MM.1S (cell line): ENCODE measurements at regions not wholly inside any gene's neighbourhood (a gene's known extent, or its start where the extent isn't known, plus 50 kb on each side); places are given as distances from the start of the nearest gene placed in this dataset.

ENCODE experiments used
- DNase-seq: peaks from one replicate; pipeline ENCODE4 v3.0.0-alpha.2; 2015
- H2AFZ ChIP-seq: fragments of 300-600 bp; sonication (generic); 2 replicates; pipeline ENCODE4 v1.6.0; 2016; ENCODE audit warnings: antibody characterized with exemption, low read length
- H3F3A ChIP-seq: fragments of 300-600 bp; sonication (generic); 2 replicates; pipeline ENCODE4 v1.6.1; 2016; ENCODE audit warnings: mild to moderate bottlenecking, antibody characterized with exemption, low read length, moderate library complexity, mixed read lengths; ENCODE audit not compliant: insufficient read depth
- H3K27ac ChIP-seq: fragments of 300-600 bp; sonication (generic); 2 replicates; pipeline ENCODE4 v1.5.1; 2016; ENCODE audit warnings: mild to moderate bottlenecking, low read length
- H3K27me3 ChIP-seq: fragments of 300-600 bp; sonication (generic); replicated peaks from 2 replicates; pipeline ENCODE4 v1.6.0; 2016; ENCODE audit warnings: low read length; ENCODE audit not compliant: insufficient read depth
- H3K36me3 ChIP-seq: fragments of 300-600 bp; sonication (generic); replicated peaks from 2 replicates; pipeline ENCODE4 v1.6.1; 2016; ENCODE audit warnings: mild to moderate bottlenecking, low read length, mixed read lengths; ENCODE audit not compliant: insufficient read depth
- H3K4me1 ChIP-seq: fragments of 300-600 bp; sonication (generic); 2 replicates; pipeline ENCODE4 v1.6.1; 2016; ENCODE audit warnings: low read length, mixed read lengths
- H3K4me2 ChIP-seq: fragments of 300-600 bp; sonication (generic); 2 replicates; pipeline ENCODE4 v1.6.0; 2016; ENCODE audit warnings: low read depth, low read length
- H3K4me3 ChIP-seq: fragments of 300-600 bp; sonication (generic); 2 replicates; pipeline ENCODE4 v1.5.1; 2016; ENCODE audit warnings: low read length, mixed read lengths
- H3K79me2 ChIP-seq: fragments of 300-600 bp; sonication (generic); 2 replicates; pipeline ENCODE4 v1.6.1; 2016; ENCODE audit warnings: mixed run types, low read length, mixed read lengths
- H3K9ac ChIP-seq: fragments of 300-600 bp; sonication (generic); 2 replicates; pipeline ENCODE4 v1.6.1; 2016; ENCODE audit warnings: low read length, mixed read lengths
- H3K9me2 ChIP-seq: fragments of 300-600 bp; sonication (generic); replicated peaks from 2 replicates; pipeline ENCODE4 v1.6.1; 2016; ENCODE audit warnings: mild to moderate bottlenecking, low read length, mixed read lengths; ENCODE audit not compliant: insufficient read depth
- H3K9me3 ChIP-seq: fragments of 300-600 bp; sonication (generic); replicated peaks from 2 replicates; pipeline ENCODE4 v1.6.1; 2016; ENCODE audit warnings: mild to moderate bottlenecking, low read length, mixed read lengths; ENCODE audit not compliant: insufficient read depth
- H4K20me1 ChIP-seq: fragments of 300-600 bp; sonication (generic); 2 replicates; pipeline ENCODE4 v1.6.1; 2016; ENCODE audit warnings: mild to moderate bottlenecking, low read length, moderate library complexity, mixed read lengths; ENCODE audit not compliant: insufficient read depth
- EZH2 ChIP-seq: fragments of 300-600 bp; sonication (generic); optimal IDR thresholded peaks from 2 replicates; pipeline ENCODE3; 2017; ENCODE audit warnings: low read depth, mild to moderate bottlenecking, antibody characterized with exemption, low read length, mixed read lengths
- EZH2phosphoT487 ChIP-seq: fragments of 300-600 bp; sonication (generic); IDR thresholded peaks from 2 replicates; pipeline ENCODE4 v1.6.1; 2018; ENCODE audit warnings: antibody characterized with exemption, low read length
- TF ChIP-seq, protein P1 (sequence below): fragments of 300-600 bp; sonication (generic); IDR thresholded peaks from 2 replicates; pipeline ENCODE4 v1.5.1; 2016; ENCODE audit warnings: antibody characterized with exemption, low read length, mixed read lengths

DNA sequence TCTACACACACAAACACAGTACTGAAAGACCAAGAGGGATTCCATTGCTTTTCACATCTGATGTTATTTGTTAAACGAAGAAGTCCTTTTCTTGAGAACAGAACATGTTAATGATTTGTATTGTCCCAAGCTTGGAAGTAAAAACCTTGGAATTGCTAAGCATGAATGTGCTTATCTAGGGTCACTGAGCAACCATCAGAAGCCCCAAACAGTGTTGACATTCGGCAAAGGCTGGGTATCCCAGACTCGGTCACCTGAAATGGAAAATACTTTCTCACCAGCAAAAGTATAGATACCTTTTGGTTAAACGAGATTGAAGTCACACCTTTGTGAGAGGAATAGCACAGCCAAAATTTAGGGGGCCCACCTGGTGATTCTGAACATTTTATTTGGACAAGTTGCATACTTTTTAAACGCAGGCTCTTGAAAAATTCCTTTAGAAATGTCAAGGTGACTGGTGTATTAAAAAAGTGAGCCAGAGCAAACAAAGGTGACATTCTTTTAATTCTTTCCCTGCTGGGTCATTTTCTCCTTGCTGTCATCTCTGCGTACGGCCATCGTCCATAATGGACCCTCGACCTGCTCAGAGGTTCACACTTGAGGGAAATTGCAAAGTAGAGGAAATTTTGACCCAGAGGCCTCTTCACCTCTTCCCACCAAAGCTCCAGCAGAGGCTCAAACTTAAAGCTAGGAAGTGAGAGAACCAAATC is 95.8 kb upstream of the FOXA2 start:
- no peaks in the 10 kb centered on the region for H3K36me3 ChIP-seq
- H3K27me3 ChIP-seq, result no peaks in the 10 kb centered on the region
- no peak for DNase-seq
- H3K4me2 ChIP-seq, result no peak overlapping the region
- no peak overlapping the region for H3K4me3 ChIP-seq
- no peak overlapping the region for H3K9ac ChIP-seq
- no peaks in the 10 kb centered on the region for H3K9me3 ChIP-seq
- no peaks in the 10 kb centered on the region for H3K9me2 ChIP-seq
- H3K4me1 ChIP-seq, result no peaks in the 10 kb centered on the region
- TF ChIP-seq EZH2, result no peak
- no peaks in the 10 kb centered on the region for H4K20me1 ChIP-seq
- H3F3A ChIP-seq, result no peaks in the 10 kb centered on the region
- no peaks in the 10 kb centered on the region for H3K79me2 ChIP-seq
- H2AFZ ChIP-seq, result no peak overlapping the region
- no peak overlapping the region for H3K27ac ChIP-seq

- H3K9ac ChIP-seq, result no peak overlapping the region
- DNase-seq, result no peak
- no peak overlapping the region for H3K4me3 ChIP-seq
- H4K20me1 ChIP-seq, result no peaks in the 10 kb centered on the region
- H3F3A ChIP-seq, result no peaks in the 10 kb centered on the region
- no peaks in the 10 kb centered on the region for H3K4me1 ChIP-seq
- H3K27ac ChIP-seq, result no peak overlapping the region
- no peak overlapping the region for H3K4me2 ChIP-seq
- H3K9me2 ChIP-seq, result no peaks in the 10 kb centered on the region
- H3K36me3 ChIP-seq, result no peaks in the 10 kb centered on the region
- TF ChIP-seq EZH2phosphoT487 (no peak), EZH2 (no peak)
- TF ChIP-seq, protein P1, sequence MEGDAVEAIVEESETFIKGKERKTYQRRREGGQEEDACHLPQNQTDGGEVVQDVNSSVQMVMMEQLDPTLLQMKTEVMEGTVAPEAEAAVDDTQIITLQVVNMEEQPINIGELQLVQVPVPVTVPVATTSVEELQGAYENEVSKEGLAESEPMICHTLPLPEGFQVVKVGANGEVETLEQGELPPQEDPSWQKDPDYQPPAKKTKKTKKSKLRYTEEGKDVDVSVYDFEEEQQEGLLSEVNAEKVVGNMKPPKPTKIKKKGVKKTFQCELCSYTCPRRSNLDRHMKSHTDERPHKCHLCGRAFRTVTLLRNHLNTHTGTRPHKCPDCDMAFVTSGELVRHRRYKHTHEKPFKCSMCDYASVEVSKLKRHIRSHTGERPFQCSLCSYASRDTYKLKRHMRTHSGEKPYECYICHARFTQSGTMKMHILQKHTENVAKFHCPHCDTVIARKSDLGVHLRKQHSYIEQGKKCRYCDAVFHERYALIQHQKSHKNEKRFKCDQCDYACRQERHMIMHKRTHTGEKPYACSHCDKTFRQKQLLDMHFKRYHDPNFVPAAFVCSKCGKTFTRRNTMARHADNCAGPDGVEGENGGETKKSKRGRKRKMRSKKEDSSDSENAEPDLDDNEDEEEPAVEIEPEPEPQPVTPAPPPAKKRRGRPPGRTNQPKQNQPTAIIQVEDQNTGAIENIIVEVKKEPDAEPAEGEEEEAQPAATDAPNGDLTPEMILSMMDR, result no peak
- H3K79me2 ChIP-seq, result no peaks in the 10 kb centered on the region
- no peaks in the 10 kb centered on the region for H3K9me3 ChIP-seq
- H2AFZ ChIP-seq, result no peak overlapping the region
- no peaks in the 10 kb centered on the region for H3K27me3 ChIP-seq
Observed at GRCh38 chr20:22681591-22682248, 97.3 kb upstream of the FOXA2 start.

DNA sequence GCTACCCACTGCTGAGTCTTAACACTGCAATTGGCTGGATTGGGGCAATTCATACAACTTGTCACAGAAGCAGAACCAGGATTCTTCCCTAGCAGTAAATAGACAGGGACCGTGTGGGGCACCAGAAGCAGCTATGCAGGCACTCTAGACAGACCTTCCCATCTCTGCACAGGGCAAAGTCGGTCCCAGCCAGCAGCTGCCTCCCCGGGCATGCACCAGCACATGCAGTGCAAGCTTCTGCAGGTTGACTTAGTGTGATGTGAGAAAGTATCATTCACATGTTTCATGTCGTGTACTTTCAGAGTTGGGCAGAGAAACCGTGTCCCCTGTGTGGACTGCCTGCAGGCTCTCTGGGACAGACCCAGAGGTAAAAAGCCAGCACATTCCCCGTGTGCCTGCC is 98.0 kb upstream of the FOXA2 start:
- Histone ChIP-seq H3K4me2 (no peak overlapping the region), H3K36me3 (no peaks in the 10 kb centered on the region), H4K20me1 (no peaks in the 10 kb centered on the region), H3K4me1 (no peaks in the 10 kb centered on the region), H3K79me2 (no peaks in the 10 kb centered on the region), H3K27me3 (no peaks in the 10 kb centered on the region), H3K9me3 (no peaks in the 10 kb centered on the region), H3K27ac (no peak overlapping the region), H3F3A (no peaks in the 10 kb centered on the region), H3K9me2 (no peaks in the 10 kb centered on the region), H3K9ac (no peak overlapping the region), H2AFZ (no peak overlapping the region), H3K4me3 (no peak overlapping the region)
- TF ChIP-seq EZH2phosphoT487 (no peak), EZH2 (no peak)
- TF ChIP-seq, protein P1, result no peak
- DNase-seq, result no peak
